ENCODE measurements at regions not wholly inside any gene's neighbourhood (a gene's known extent, or its start where the extent isn't known, plus 50 kb on each side); places are given as distances from the start of the nearest gene placed in this dataset.

DNA sequence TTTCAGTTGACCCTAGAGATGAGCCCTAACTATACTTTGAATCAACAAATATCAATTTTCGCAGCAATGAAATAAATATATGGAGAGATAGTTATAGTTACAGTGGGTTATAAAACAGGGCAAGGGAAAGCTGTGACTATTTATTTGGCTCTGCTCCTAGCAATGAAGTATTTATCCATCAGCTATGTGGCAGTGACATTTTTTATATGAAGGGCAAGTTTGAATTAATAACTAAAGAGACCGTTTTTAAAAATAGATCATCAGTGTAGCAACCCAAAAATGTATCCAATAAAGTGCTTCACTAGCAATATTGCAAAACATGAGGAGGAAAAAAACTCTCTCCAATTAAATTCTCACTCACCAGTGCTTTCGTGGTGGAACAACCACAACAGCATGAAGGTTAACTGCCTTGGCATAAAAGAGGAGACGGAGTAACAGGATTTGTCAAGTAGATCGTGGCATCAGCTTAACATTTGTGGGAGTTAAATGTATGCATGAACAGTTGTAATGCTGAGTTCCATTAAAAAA, 58.1 kb upstream of the NUDT4 start:
- TF ChIP-seq, protein P1, sequence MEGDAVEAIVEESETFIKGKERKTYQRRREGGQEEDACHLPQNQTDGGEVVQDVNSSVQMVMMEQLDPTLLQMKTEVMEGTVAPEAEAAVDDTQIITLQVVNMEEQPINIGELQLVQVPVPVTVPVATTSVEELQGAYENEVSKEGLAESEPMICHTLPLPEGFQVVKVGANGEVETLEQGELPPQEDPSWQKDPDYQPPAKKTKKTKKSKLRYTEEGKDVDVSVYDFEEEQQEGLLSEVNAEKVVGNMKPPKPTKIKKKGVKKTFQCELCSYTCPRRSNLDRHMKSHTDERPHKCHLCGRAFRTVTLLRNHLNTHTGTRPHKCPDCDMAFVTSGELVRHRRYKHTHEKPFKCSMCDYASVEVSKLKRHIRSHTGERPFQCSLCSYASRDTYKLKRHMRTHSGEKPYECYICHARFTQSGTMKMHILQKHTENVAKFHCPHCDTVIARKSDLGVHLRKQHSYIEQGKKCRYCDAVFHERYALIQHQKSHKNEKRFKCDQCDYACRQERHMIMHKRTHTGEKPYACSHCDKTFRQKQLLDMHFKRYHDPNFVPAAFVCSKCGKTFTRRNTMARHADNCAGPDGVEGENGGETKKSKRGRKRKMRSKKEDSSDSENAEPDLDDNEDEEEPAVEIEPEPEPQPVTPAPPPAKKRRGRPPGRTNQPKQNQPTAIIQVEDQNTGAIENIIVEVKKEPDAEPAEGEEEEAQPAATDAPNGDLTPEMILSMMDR (IDR thresholded peaks at IDR 0.05; ENCODE audit: insufficient read depth, low read length, poor library complexity, severe bottlenecking), result no peak
- Histone ChIP-seq H3K27me3 (ENCODE audit: control insufficient read depth, insufficient read depth, low read length) (no peaks in the 10 kb centered on the region), H3K4me3 (ENCODE audit: low read depth, low read length) (no peak overlapping the region), H3K36me3 (ENCODE audit: control insufficient read depth, insufficient read depth, low read length) (no peaks in the 10 kb centered on the region)
- DNase-seq (ENCODE audit: low read depth), result no peak

DNA sequence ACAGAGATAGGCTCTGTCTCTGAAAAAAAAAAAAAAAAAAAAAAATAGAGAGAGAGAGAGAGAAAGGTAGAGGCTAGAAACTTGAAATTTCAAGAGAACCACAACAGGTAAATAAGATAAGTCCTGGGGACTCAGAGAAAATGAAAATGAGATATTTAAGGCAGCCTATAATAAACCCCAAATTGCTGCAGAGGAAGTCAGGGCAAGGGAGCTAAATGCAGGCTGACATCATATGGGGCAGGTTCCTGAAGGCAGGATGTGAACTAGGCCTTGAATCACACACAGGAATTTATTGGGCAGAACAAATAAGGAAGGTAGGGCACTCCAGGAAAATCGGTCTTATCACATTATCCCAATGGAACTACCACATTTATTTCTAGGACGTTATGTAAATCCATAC, 54.9 kb upstream of the NUDT4 start:
- Histone ChIP-seq H3K36me3 (ENCODE audit: control insufficient read depth, insufficient read depth, low read length) (no peaks in the 10 kb centered on the region), H3K4me3 (ENCODE audit: low read depth, low read length) (no peak overlapping the region), H3K27me3 (ENCODE audit: control insufficient read depth, insufficient read depth, low read length) (no peaks in the 10 kb centered on the region)
- TF ChIP-seq, protein P1 (IDR thresholded peaks at IDR 0.05; ENCODE audit: insufficient read depth, low read length, poor library complexity, severe bottlenecking), result no peak
- peak; percentile 38 for DNase-seq (ENCODE audit: low read depth)

DNA sequence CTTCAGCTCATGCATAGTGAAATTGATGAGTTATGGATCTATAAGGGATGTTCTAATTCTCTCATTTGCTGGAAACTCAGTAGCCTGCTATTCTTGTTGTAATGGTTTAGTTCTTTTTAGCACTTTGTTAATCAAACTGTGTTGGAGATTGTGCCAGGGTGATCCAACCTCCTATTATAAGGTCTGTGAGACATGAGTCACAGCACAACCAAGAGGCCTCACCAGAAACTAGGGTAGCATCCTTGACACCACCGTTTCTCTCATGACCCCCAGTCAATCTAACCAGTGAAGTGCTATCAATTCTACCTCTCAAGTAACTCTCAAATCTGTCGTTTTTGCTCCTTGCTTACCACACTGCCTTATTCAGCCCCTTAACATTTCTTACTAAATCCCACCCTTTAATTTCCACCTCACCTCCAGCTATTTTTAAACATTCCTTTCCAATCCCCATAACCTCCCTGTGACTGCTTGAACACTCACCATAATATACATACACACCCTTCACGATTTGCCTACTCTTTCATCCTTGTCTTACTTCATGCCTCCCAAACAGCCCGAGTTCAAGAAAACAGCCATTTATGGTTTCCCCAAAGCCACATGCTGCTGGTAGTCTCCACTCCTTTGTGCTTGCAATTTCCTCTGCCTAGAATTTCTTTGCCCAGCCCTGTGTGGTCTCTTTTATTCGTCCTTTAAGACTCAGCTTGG, 53.9 kb upstream of the NUDT4 start:
- H3K27me3 ChIP-seq (ENCODE audit: control insufficient read depth, insufficient read depth, low read length), result no peaks in the 10 kb centered on the region
- no peak overlapping the region for H3K4me3 ChIP-seq (ENCODE audit: low read depth, low read length)
- H3K36me3 ChIP-seq (ENCODE audit: control insufficient read depth, insufficient read depth, low read length), result no peaks in the 10 kb centered on the region
- DNase-seq (ENCODE audit: low read depth), result no peak
- TF ChIP-seq, protein P1 (IDR thresholded peaks at IDR 0.05; ENCODE audit: insufficient read depth, low read length, poor library complexity, severe bottlenecking), result no peak

DNA sequence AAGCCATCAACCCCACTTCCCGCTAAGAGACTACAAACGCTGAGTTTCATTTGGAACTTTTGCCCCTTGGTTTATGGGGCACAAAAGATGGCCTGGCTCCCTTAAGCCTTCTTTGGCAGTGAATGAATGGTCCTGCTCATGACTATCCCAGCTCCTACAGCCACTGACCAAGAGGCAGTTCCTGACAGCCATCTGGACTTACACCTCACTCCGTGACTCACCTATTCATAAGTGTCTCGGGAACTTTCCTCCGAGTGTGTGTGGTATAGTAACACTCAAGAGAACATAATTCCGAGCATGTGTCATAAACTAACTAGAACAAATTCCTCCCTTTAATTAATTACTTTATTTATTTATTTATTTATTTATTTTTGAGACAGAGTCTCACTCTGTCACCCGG, 51.9 kb upstream of the NUDT4 start:
- no peaks in the 10 kb centered on the region for H3K36me3 ChIP-seq (ENCODE audit: control insufficient read depth, insufficient read depth, low read length)
- H3K4me3 ChIP-seq (ENCODE audit: low read depth, low read length), result no peak overlapping the region
- TF ChIP-seq, protein P1 (IDR thresholded peaks at IDR 0.05; ENCODE audit: insufficient read depth, low read length, poor library complexity, severe bottlenecking), result no peak
- no peaks in the 10 kb centered on the region for H3K27me3 ChIP-seq (ENCODE audit: control insufficient read depth, insufficient read depth, low read length)
- peak; percentile 79 for DNase-seq (ENCODE audit: low read depth)

Data from kidney epithelial cell (primary cell).